Breast epithelium (tissue), 3 donors: ENCODE measurements at regions not wholly inside any gene's neighbourhood (a gene's known extent, or its start where the extent isn't known, plus 50 kb on each side); places are given as distances from the start of the nearest gene placed in this dataset.

ENCODE experiments used
- CTCF ChIP-seq, 3 donors: fragments of 450-650 bp; IDR thresholded peaks; one replicate each; pipeline ENCODE4 v1.5.1; 2016 to 2017; ENCODE audit warnings: antibody characterized with exemption in 3 of 3, mild to moderate bottlenecking in 3 of 3, moderate library complexity in 3 of 3
- POLR2A ChIP-seq: fragments of 450-650 bp; IDR thresholded peaks from one replicate; pipeline ENCODE4 v1.6.1; 2016; ENCODE audit warnings: antibody characterized with exemption, mild to moderate bottlenecking, moderate library complexity
- POLR2AphosphoS5 ChIP-seq, 3 donors: sonication (generic); formaldehyde crosslinking; IDR thresholded peaks; one replicate each; pipeline ENCODE4 v1.6.1; 2017; ENCODE audit warnings: antibody characterized with exemption in 3 of 3

- TF ChIP-seq CTCF (IDR thresholded peaks at IDR 0.05), result no peak
- no peak for TF ChIP-seq POLR2A
- TF ChIP-seq POLR2AphosphoS5 (IDR thresholded peaks at IDR 0.05), result no peak
Measured at GRCh38 chr6:134729561-134729960, 220.3 kb downstream of the ALDH8A1 start.
